Activated CD4-positive, CD25-positive, alpha-beta regulatory T cell treated with anti-CD3 and anti-CD28 coated beads, Interleukin-2, amount 50 U/mL, for 24 hours (primary cell): ENCODE measurements at regions not wholly inside any gene's neighbourhood (a gene's known extent, or its start where the extent isn't known, plus 50 kb on each side); places are given as distances from the start of the nearest gene placed in this dataset.
"Not testable (repeated sequence)": the region's sequence is repeated elsewhere in the genome, so short reads cannot be mapped to it uniquely, and the experiment has no call there.

Source experiments
- ATAC-seq, 2 donors: fragments of 150-1000 bp; cut with Tn5 transposase; one replicate each; pipeline ENCODE4 v1.10.0; 2021; ENCODE audit warnings: mild to moderate bottlenecking in 1 of 2, moderate library complexity in 1 of 2

GRCh38 chr7:101744588-101744987, 72.8 kb upstream of the CUX1 start:
- no peak for ATAC-seq

GRCh38 chr7:101746314-101746713, 71.1 kb upstream of the CUX1 start:
- ATAC-seq: no peak

GRCh38 chr7:101747053-101747878, 70.2 kb upstream of the CUX1 start:
- no peak for ATAC-seq

- ATAC-seq: no peak
Observed at GRCh38 chr7:101747879-101748345, 69.5 kb upstream of the CUX1 start.

- ATAC-seq: no peak
Observed at GRCh38 chr7:101749891-101750290, 67.5 kb upstream of the CUX1 start.

- no peak for ATAC-seq
Observed at GRCh38 chr7:101753316-101753715, 64.1 kb upstream of the CUX1 start.

- ATAC-seq: peak in 1 of 2 donors; percentile 27
Observed at GRCh38 chr7:101754424-101755159, 62.8 kb upstream of the CUX1 start.

GRCh38 chr7:101757879-101758278, 59.5 kb upstream of the CUX1 start:
- ATAC-seq: no peak

- not testable (repeated sequence) for ATAC-seq
Observed at GRCh38 chr7:101758519-101758918, 58.9 kb upstream of the CUX1 start.

GRCh38 chr7:101764221-101764620, 53.2 kb upstream of the CUX1 start:
- no peak for ATAC-seq

GRCh38 chr7:101767544-101767943, 49.9 kb upstream of the CUX1 start:
- ATAC-seq: no peak
